ENCODE measurements at regions not wholly inside any gene's neighbourhood (a gene's known extent, or its start where the extent isn't known, plus 50 kb on each side); places are given as distances from the start of the nearest gene placed in this dataset.
A peak's percentile ranks its signal among the peaks of the same experiment; 100 is the strongest.

GRCh38 chr3:118587037-118587741 lies 447.5 kb downstream of the IGSF11 start:
- no peaks in the 10 kb centered on the region for H3K4me1 Mint-ChIP-seq
- H3K27ac Mint-ChIP-seq = no peak overlapping the region
- no peaks in the 10 kb centered on the region for H3K27me3 Mint-ChIP-seq

GRCh38 chr3:118587847-118588246 lies 446.8 kb downstream of the IGSF11 start:
- Mint-ChIP-seq H3K4me3 (no peak overlapping the region), H3K27me3 (no peaks in the 10 kb centered on the region), H3K36me3 (ENCODE audit: low read depth) (no peaks in the 10 kb centered on the region), H3K27ac (no peak overlapping the region), H3K4me1 (no peaks in the 10 kb centered on the region)
- no peak for DNase-seq
- no peaks in the 10 kb centered on the region for H3K9me3 ChIP-seq (ENCODE audit: control insufficient read depth, low read length, poor library complexity, severe bottlenecking)
- ATAC-seq = no peak

More at GRCh38 chr3:118587037-118587741, 447.5 kb downstream of the IGSF11 start:
- Mint-ChIP-seq H3K36me3 (ENCODE audit: low read depth) (no peaks in the 10 kb centered on the region), H3K4me3 (no peak overlapping the region)
- ATAC-seq (no peak), DNase-seq (no peak)
- no peaks in the 10 kb centered on the region for H3K9me3 ChIP-seq (ENCODE audit: control insufficient read depth, low read length, poor library complexity, severe bottlenecking)

- H3K4me1 Mint-ChIP-seq = no peaks in the 10 kb centered on the region
- ATAC-seq = no peak
- H3K36me3 Mint-ChIP-seq (ENCODE audit: low read depth) = no peaks in the 10 kb centered on the region
Observed at GRCh38 chr3:118593277-118593670, 441.4 kb downstream of the IGSF11 start.

GRCh38 chr3:118597184-118597583 lies 437.5 kb downstream of the IGSF11 start:
- no peak for ATAC-seq
- H3K36me3 Mint-ChIP-seq (ENCODE audit: low read depth) = no peaks in the 10 kb centered on the region
- H3K4me3 Mint-ChIP-seq = no peak overlapping the region
- no peak for DNase-seq
- no peak overlapping the region for H3K27ac Mint-ChIP-seq
- no peaks in the 10 kb centered on the region for H3K27me3 Mint-ChIP-seq
- H3K4me1 Mint-ChIP-seq = no peaks in the 10 kb centered on the region
- no peaks in the 10 kb centered on the region for H3K9me3 ChIP-seq (ENCODE audit: control insufficient read depth, low read length, poor library complexity, severe bottlenecking)

More at GRCh38 chr3:118593277-118593670, 441.4 kb downstream of the IGSF11 start:
- H3K9me3 ChIP-seq (ENCODE audit: control insufficient read depth, low read length, poor library complexity, severe bottlenecking) = no peaks in the 10 kb centered on the region
- no peak for DNase-seq
- Mint-ChIP-seq H3K27ac (no peak overlapping the region), H3K4me3 (no peak overlapping the region), H3K27me3 (no peaks in the 10 kb centered on the region)

GRCh38 chr3:118607915-118608820 lies 426.5 kb downstream of the IGSF11 start:
- no peaks in the 10 kb centered on the region for H3K27me3 Mint-ChIP-seq
- DNase-seq = no peak
- no peaks in the 10 kb centered on the region for H3K9me3 ChIP-seq (ENCODE audit: control insufficient read depth, low read length, poor library complexity, severe bottlenecking)
- no peaks in the 10 kb centered on the region for H3K4me1 Mint-ChIP-seq
- no peak for ATAC-seq
- no peak overlapping the region for H3K4me3 Mint-ChIP-seq
- H3K27ac Mint-ChIP-seq = no peak overlapping the region
- H3K36me3 Mint-ChIP-seq (ENCODE audit: low read depth) = no peaks in the 10 kb centered on the region

- DNase-seq = no peak
- no peaks in the 10 kb centered on the region for H3K36me3 Mint-ChIP-seq (ENCODE audit: low read depth)
- ATAC-seq = no peak
- no peaks in the 10 kb centered on the region for H3K4me1 Mint-ChIP-seq
- no peak overlapping the region for H3K27ac Mint-ChIP-seq
- no peaks in the 10 kb centered on the region for H3K27me3 Mint-ChIP-seq
- no peaks in the 10 kb centered on the region for H3K9me3 ChIP-seq (ENCODE audit: control insufficient read depth, low read length, poor library complexity, severe bottlenecking)
- no peak overlapping the region for H3K4me3 Mint-ChIP-seq
Observed at GRCh38 chr3:118618247-118619040, 416.2 kb downstream of the IGSF11 start.

GRCh38 chr3:118626453-118626852 lies 408.2 kb downstream of the IGSF11 start:
- no peaks in the 10 kb centered on the region for H3K9me3 ChIP-seq (ENCODE audit: control insufficient read depth, low read length, poor library complexity, severe bottlenecking)
- peaks cover 2% of the 10 kb centered on the region for H3K4me1 Mint-ChIP-seq
- no peak overlapping the region for H3K4me3 Mint-ChIP-seq
- ATAC-seq = no peak
- no peak overlapping the region for H3K27ac Mint-ChIP-seq
- peaks cover 3% of the 10 kb centered on the region for H3K27me3 Mint-ChIP-seq
- H3K36me3 Mint-ChIP-seq (ENCODE audit: low read depth) = no peaks in the 10 kb centered on the region
- no peak for DNase-seq

GRCh38 chr3:118628704-118629341 lies 405.8 kb downstream of the IGSF11 start:
- H3K9me3 ChIP-seq (ENCODE audit: control insufficient read depth, low read length, poor library complexity, severe bottlenecking) = no peaks in the 10 kb centered on the region
- no peak overlapping the region for H3K4me3 Mint-ChIP-seq
- peaks cover 2% of the 10 kb centered on the region for H3K4me1 Mint-ChIP-seq
- ATAC-seq (no peak), DNase-seq (no peak)
- H3K27ac Mint-ChIP-seq = no peak overlapping the region
- no peaks in the 10 kb centered on the region for H3K36me3 Mint-ChIP-seq (ENCODE audit: low read depth)
- H3K27me3 Mint-ChIP-seq = peaks cover 6% of the 10 kb centered on the region

GRCh38 chr3:118629821-118630220 lies 404.8 kb downstream of the IGSF11 start:
- no peaks in the 10 kb centered on the region for H3K36me3 Mint-ChIP-seq (ENCODE audit: low read depth)
- peaks cover 2% of the 10 kb centered on the region for H3K4me1 Mint-ChIP-seq
- peaks cover 6% of the 10 kb centered on the region for H3K27me3 Mint-ChIP-seq
- no peak for ATAC-seq
- H3K27ac Mint-ChIP-seq = no peak overlapping the region
- no peak for DNase-seq
- no peaks in the 10 kb centered on the region for H3K9me3 ChIP-seq (ENCODE audit: control insufficient read depth, low read length, poor library complexity, severe bottlenecking)
- H3K4me3 Mint-ChIP-seq = no peak overlapping the region

GRCh38 chr3:118635711-118636110 lies 398.9 kb downstream of the IGSF11 start:
- H3K36me3 Mint-ChIP-seq (ENCODE audit: low read depth) = no peaks in the 10 kb centered on the region
- ATAC-seq (no peak), DNase-seq (no peak)
- no peak overlapping the region for H3K4me3 Mint-ChIP-seq
- H3K9me3 ChIP-seq (ENCODE audit: control insufficient read depth, low read length, poor library complexity, severe bottlenecking) = no peaks in the 10 kb centered on the region
- H3K4me1 Mint-ChIP-seq = no peaks in the 10 kb centered on the region
- H3K27me3 Mint-ChIP-seq = peaks cover 6% of the 10 kb centered on the region
- H3K27ac Mint-ChIP-seq = no peak overlapping the region

- ATAC-seq (no peak), DNase-seq (no peak)
- Mint-ChIP-seq H3K4me1 (no peaks in the 10 kb centered on the region), H3K36me3 (ENCODE audit: low read depth) (no peaks in the 10 kb centered on the region), H3K4me3 (no peak overlapping the region), H3K27ac (no peak overlapping the region), H3K27me3 (no peaks in the 10 kb centered on the region)
- H3K9me3 ChIP-seq (ENCODE audit: control insufficient read depth, low read length, poor library complexity, severe bottlenecking) = no peaks in the 10 kb centered on the region
Observed at GRCh38 chr3:118636841-118637240, 397.8 kb downstream of the IGSF11 start.

GRCh38 chr3:118637846-118638245 lies 396.8 kb downstream of the IGSF11 start:
- Mint-ChIP-seq H3K36me3 (ENCODE audit: low read depth) (no peaks in the 10 kb centered on the region), H3K27ac (no peak overlapping the region), H3K27me3 (no peaks in the 10 kb centered on the region), H3K4me3 (no peak overlapping the region), H3K4me1 (no peaks in the 10 kb centered on the region)
- H3K9me3 ChIP-seq (ENCODE audit: control insufficient read depth, low read length, poor library complexity, severe bottlenecking) = no peaks in the 10 kb centered on the region
- DNase-seq (no peak), ATAC-seq (no peak)

- ATAC-seq (peak; percentile 55), DNase-seq (no peak)
- Mint-ChIP-seq H3K36me3 (ENCODE audit: low read depth) (no peaks in the 10 kb centered on the region), H3K27me3 (peaks cover 4% of the 10 kb centered on the region), H3K4me1 (no peaks in the 10 kb centered on the region), H3K4me3 (no peak overlapping the region), H3K27ac (no peak overlapping the region)
- H3K9me3 ChIP-seq (ENCODE audit: control insufficient read depth, low read length, poor library complexity, severe bottlenecking) = no peaks in the 10 kb centered on the region
Observed at GRCh38 chr3:118641608-118642007, 393.0 kb downstream of the IGSF11 start.
